ENCODE measurements at regions not wholly inside any gene's neighbourhood (a gene's known extent, or its start where the extent isn't known, plus 50 kb on each side); places are given as distances from the start of the nearest gene placed in this dataset.

GRCh38 chr11:106218106-106218505, 140.6 kb downstream of the AASDHPPT start:
- TF ChIP-seq CTCF (tag by site-specific recombination; IDR thresholded peaks at IDR 0.05) (no peak), PRDM4 (tag by site-specific recombination; IDR thresholded peaks at IDR 0.05) (no peak), ZNF112 (tag by site-specific recombination; IDR thresholded peaks at IDR 0.05) (no peak), ZNF311 (tag by site-specific recombination; IDR thresholded peaks at IDR 0.05; ENCODE audit: borderline replicate concordance) (no peak), ZNF121 (tag by site-specific recombination; IDR thresholded peaks at IDR 0.05) (no peak), ZSCAN18 (tag by site-specific recombination; IDR thresholded peaks at IDR 0.05) (no peak)

All from HEK293 (cell line).